Left lung (tissue), 4 donors: ENCODE measurements at regions not wholly inside any gene's neighbourhood (a gene's known extent, or its start where the extent isn't known, plus 50 kb on each side); places are given as distances from the start of the nearest gene placed in this dataset.
A peak's percentile ranks its signal among the peaks of the same experiment; 100 is the strongest.

Source experiments
- ATAC-seq: fragments of 200-7000 bp; cut with Tn5 transposase; one replicate; pipeline ENCODE4 v1.9.1; 2020; ENCODE audit warnings: moderate library complexity
- DNase-seq, 4 donors: peaks; one replicate each; pipeline ENCODE4 v3.0.0-alpha.2; 2013 to 2020
- H3K27ac ChIP-seq, 2 donors: fragments of 200-600 bp; sonication (generic) in 1 of 2; one replicate each; pipeline versions ENCODE4 v1.5.0 to v1.8.0; 2020 to 2021
- H3K27me3 ChIP-seq, 2 donors: fragments of 200-600 bp; sonication (generic) in 1 of 2; one replicate each; pipeline versions ENCODE4 v1.5.0 to v1.8.0; 2020 to 2021
- H3K36me3 ChIP-seq, 2 donors: fragments of 200-600 bp; sonication (generic) in 1 of 2; one replicate each; pipeline versions ENCODE4 v1.5.0 to v1.8.0; 2020 to 2021
- H3K4me1 ChIP-seq, 2 donors: fragments of 200-600 bp; one replicate each; pipeline ENCODE4 v1.8.0; 2021
- H3K4me3 ChIP-seq, 2 donors: fragments of 200-600 bp; sonication (generic) in 1 of 2; one replicate each; pipeline versions ENCODE4 v1.5.0 to v1.8.0; 2020 to 2021; ENCODE audit warnings: mild to moderate bottlenecking in 1 of 2
- H3K9me3 ChIP-seq, 2 donors: fragments of 200-600 bp; sonication (generic) in 1 of 2; one replicate each; pipeline versions ENCODE4 v1.5.0 to v1.8.0; 2020 to 2021
- CTCF ChIP-seq, 2 donors: fragments of 200-600 bp; sonication (generic) in 1 of 2; IDR thresholded peaks; one replicate each; pipeline versions ENCODE4 v1.5.0 to v1.8.0; 2021; ENCODE audit warnings: antibody characterized with exemption in 2 of 2
- intact Hi-C, 2 donors: fragments of 100-400 bp; cut with DNase I; formaldehyde crosslinking; loops; one replicate each; pipeline versions ENCODE4 v1.11.2 to v1.14.2; 2022
- donor health status: DM: no; HTN: yes; CAD: no.
- donor health status: DM: no; HTN: no; CAD: no.

GRCh38 chr10:71043858-71044257, 155.5 kb upstream of the PCBD1 start:
- TF ChIP-seq CTCF (IDR thresholded peaks at IDR 0.05) = no peak
- Histone ChIP-seq H3K27ac (no peak overlapping the region), H3K27me3 (peaks cover 0 to 3% of the 10 kb centered on the region in 2 donors), H3K36me3 (no peaks in the 10 kb centered on the region), H3K4me1 (peaks cover 0 to 6% of the 10 kb centered on the region in 2 donors), H3K4me3 (no peak overlapping the region), H3K9me3 (no peaks in the 10 kb centered on the region)
- DNase-seq = no peak
- ATAC-seq = no peak
- intact Hi-C loops = no loop called here

- H3K36me3 ChIP-seq = no peaks in the 10 kb centered on the region
- TF ChIP-seq CTCF (IDR thresholded peaks at IDR 0.05) = no peak
- DNase-seq (no peak), ATAC-seq (no peak)
- intact Hi-C loops = no loop called here
- no peaks in the 10 kb centered on the region for H3K9me3 ChIP-seq
- no peak overlapping the region for H3K27ac ChIP-seq
- H3K4me1 ChIP-seq = peaks cover 0 to 6% of the 10 kb centered on the region in 2 donors
- peaks cover 0 to 3% of the 10 kb centered on the region in 2 donors for H3K27me3 ChIP-seq
- H3K4me3 ChIP-seq = no peak overlapping the region
Measured at GRCh38 chr10:71044720-71045119, 156.4 kb upstream of the PCBD1 start.

- DNase-seq (peak in 1 of 4 donors; percentile 43), ATAC-seq (peak; percentile 55)
- Histone ChIP-seq H3K9me3 (no peaks in the 10 kb centered on the region), H3K4me1 (peaks cover 0 to 6% of the 10 kb centered on the region in 2 donors), H3K4me3 (no peak overlapping the region), H3K36me3 (no peaks in the 10 kb centered on the region), H3K27ac (no peak overlapping the region), H3K27me3 (peaks cover 0 to 3% of the 10 kb centered on the region in 2 donors)
- TF ChIP-seq CTCF (IDR thresholded peaks at IDR 0.05) = no peak
- intact Hi-C loops = no loop called here
Measured at GRCh38 chr10:71045204-71045809, 156.9 kb upstream of the PCBD1 start.

DNA sequence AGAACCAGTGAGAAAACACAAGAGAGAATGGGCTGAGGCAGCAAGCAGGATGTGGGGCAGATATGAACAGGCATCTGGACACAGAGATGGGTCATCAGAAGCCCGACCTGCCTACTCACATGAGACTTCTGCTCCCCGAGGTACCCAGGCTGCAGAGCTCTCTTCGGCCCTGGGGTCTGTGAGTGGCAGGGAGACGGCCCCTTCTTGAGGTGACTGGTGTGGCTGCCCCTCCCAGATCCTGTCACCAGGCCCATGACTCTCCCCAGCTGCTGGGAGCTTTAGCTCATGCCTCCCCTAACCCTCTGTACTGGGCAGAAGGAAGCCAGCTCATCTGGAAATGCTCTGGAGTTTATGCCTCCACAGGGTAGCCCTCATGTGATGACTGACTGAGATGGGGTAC, 157.6 kb upstream of the PCBD1 start:
- ATAC-seq (no peak), DNase-seq (no peak)
- peaks cover 0 to 3% of the 10 kb centered on the region in 2 donors for H3K27me3 ChIP-seq
- H3K4me3 ChIP-seq = no peak overlapping the region
- intact Hi-C loops = no loop called here
- H3K4me1 ChIP-seq = peaks cover 0 to 6% of the 10 kb centered on the region in 2 donors
- no peaks in the 10 kb centered on the region for H3K9me3 ChIP-seq
- no peak for TF ChIP-seq CTCF (IDR thresholded peaks at IDR 0.05)
- no peaks in the 10 kb centered on the region for H3K36me3 ChIP-seq
- H3K27ac ChIP-seq = no peak overlapping the region

DNA sequence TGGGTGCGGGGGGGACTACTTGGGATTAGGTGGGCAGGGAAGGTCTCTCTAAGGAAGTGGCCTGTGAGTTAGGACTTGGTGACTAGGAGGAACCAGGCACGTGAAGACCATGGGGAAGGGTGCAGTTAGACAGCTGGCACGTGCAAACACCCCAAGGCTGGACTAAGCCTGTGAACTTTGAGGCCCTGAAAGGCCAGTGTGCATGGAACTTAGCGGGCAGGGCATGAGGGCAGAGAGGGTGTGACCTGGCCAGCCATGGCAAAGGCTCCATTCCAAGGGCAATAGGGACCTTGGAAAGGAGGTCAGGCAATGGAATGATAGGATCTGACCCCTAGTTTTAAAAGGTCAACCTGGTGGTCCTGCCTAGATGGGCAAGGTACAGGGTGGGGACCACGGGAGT, 158.4 kb upstream of the PCBD1 start:
- no peaks in the 10 kb centered on the region for H3K9me3 ChIP-seq
- no peak overlapping the region for H3K4me3 ChIP-seq
- TF ChIP-seq CTCF (IDR thresholded peaks at IDR 0.05) = no peak
- peaks cover 0 to 2% of the 10 kb centered on the region in 2 donors for H3K27me3 ChIP-seq
- H3K36me3 ChIP-seq = no peaks in the 10 kb centered on the region
- no peak for DNase-seq
- H3K27ac ChIP-seq = no peak overlapping the region
- ATAC-seq = no peak
- intact Hi-C loops = no loop called here
- peaks cover 0 to 6% of the 10 kb centered on the region in 2 donors for H3K4me1 ChIP-seq
